ENCODE measurements at regions not wholly inside any gene's neighbourhood (a gene's known extent, or its start where the extent isn't known, plus 50 kb on each side); places are given as distances from the start of the nearest gene placed in this dataset.
A peak's percentile ranks its signal among the peaks of the same experiment; 100 is the strongest.

- Mint-ChIP-seq H3K27me3 (peaks cover 34% of the 10 kb centered on the region), H3K9me3 (peaks cover 6% of the 10 kb centered on the region), H3K4me1 (no peaks in the 10 kb centered on the region), H3K4me3 (no peak overlapping the region), H3K27ac (ENCODE audit: low read depth) (no peak overlapping the region), H3K36me3 (ENCODE audit: insufficient read depth) (no peaks in the 10 kb centered on the region)
- DNase-seq (ENCODE audit: low spot score in 2 of 2) (no peak), ATAC-seq (replicated peaks; ENCODE audit: extremely low read depth, poor library complexity, severe bottlenecking) (no peak)
Measured at GRCh38 chr9:135002802-135003201, 84.7 kb upstream of the OLFM1 start.

GRCh38 chr9:135004772-135005171 lies 82.7 kb upstream of the OLFM1 start:
- no peak for ATAC-seq (replicated peaks; ENCODE audit: extremely low read depth, poor library complexity, severe bottlenecking)
- Mint-ChIP-seq H3K36me3 (ENCODE audit: insufficient read depth) (no peaks in the 10 kb centered on the region), H3K9me3 (no peaks in the 10 kb centered on the region), H3K4me3 (no peak overlapping the region), H3K27me3 (peaks cover 24% of the 10 kb centered on the region), H3K27ac (ENCODE audit: low read depth) (no peak overlapping the region), H3K4me1 (no peaks in the 10 kb centered on the region)
- no peak for DNase-seq (ENCODE audit: low spot score in 2 of 2)

DNA sequence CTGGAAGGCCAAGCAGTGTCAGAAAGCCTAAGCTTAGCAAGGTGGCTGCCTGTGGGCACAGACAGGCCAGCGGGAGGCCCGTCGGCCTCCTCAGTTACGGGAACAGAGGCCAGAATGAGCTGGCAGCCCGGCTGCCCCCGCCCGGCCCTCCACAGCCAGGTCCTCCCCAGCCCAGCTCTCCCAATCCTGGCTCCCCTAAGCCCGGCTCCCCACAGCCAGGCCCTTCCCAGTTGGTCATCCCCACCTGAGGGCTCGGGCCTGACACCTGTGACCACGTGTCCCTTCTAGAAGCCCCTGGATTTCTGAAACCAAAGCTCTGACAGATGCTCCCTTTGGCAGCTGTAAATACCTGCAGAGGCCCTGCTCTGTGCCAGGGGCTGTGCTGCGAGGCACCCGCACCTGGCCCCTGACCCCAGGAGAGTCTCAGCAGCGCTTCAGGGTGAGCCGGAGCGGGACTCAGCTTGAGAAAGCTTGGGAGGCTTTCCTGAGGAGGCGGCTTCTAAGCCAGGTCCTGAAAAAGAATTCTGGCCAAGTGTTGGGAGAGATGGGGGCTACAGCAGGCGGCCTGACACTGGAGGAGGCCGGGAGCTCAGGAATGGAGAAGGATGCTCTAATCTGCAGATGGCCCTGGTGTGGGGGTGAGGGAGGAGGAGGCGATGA lies 80.4 kb upstream of the OLFM1 start:
- DNase-seq (ENCODE audit: low spot score in 2 of 2): no peak
- no peak overlapping the region for H3K4me3 Mint-ChIP-seq
- no peaks in the 10 kb centered on the region for H3K9me3 Mint-ChIP-seq
- H3K27ac Mint-ChIP-seq (ENCODE audit: low read depth): no peak overlapping the region
- H3K36me3 Mint-ChIP-seq (ENCODE audit: insufficient read depth): no peaks in the 10 kb centered on the region
- H3K4me1 Mint-ChIP-seq: no peaks in the 10 kb centered on the region
- H3K27me3 Mint-ChIP-seq: peaks cover 18% of the 10 kb centered on the region
- no peak for ATAC-seq (replicated peaks; ENCODE audit: extremely low read depth, poor library complexity, severe bottlenecking)

DNA sequence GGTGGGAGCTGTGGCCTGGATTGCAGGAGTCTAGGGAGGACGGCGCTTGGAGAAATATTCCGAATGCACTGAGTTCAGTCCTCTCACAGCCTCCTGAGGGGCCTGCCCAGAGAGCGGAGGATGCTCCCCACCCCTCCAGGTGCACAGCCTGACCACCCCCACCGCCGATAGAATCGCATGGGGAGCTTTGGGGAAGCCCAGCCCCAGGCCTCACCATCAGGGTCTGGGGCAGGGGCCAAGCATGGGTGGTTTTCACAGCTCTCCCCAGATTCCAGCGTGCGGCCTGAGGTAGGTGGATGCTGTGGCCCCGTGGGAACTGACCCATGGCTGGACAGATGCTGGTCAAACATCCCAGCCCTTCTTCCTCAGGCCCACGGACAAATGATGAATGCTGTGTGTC lies 79.9 kb upstream of the OLFM1 start:
- Mint-ChIP-seq H3K4me1 (no peaks in the 10 kb centered on the region), H3K4me3 (no peak overlapping the region), H3K9me3 (no peaks in the 10 kb centered on the region), H3K27ac (ENCODE audit: low read depth) (no peak overlapping the region), H3K36me3 (ENCODE audit: insufficient read depth) (no peaks in the 10 kb centered on the region), H3K27me3 (peaks cover 18% of the 10 kb centered on the region)
- DNase-seq (ENCODE audit: low spot score in 2 of 2): no peak
- ATAC-seq (replicated peaks; ENCODE audit: extremely low read depth, poor library complexity, severe bottlenecking): no peak

DNA sequence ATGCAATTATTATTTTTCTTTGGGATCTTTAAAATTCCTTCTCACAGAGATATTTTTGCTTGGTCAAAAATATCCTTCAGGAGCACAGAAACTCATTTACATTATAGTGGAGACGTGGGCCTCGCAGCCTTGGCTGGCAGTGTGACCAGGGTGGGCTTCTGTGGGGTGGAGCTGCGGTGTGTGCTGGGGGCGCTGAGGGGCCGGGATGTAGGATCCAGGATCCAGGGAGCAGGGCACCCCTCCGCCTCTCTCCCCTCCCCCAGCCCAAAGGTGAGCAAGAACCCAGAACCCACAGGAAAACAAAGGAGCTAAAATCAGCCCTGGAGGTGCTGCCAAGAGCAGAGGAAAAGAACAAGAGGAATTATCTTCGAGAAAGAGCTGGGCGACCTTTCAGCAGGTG lies 79.1 kb upstream of the OLFM1 start:
- Mint-ChIP-seq H3K27ac (ENCODE audit: low read depth) (peak overlapping the region; percentile 46), H3K4me3 (no peak overlapping the region)
- no peak for ATAC-seq (replicated peaks; ENCODE audit: extremely low read depth, poor library complexity, severe bottlenecking)

DNA sequence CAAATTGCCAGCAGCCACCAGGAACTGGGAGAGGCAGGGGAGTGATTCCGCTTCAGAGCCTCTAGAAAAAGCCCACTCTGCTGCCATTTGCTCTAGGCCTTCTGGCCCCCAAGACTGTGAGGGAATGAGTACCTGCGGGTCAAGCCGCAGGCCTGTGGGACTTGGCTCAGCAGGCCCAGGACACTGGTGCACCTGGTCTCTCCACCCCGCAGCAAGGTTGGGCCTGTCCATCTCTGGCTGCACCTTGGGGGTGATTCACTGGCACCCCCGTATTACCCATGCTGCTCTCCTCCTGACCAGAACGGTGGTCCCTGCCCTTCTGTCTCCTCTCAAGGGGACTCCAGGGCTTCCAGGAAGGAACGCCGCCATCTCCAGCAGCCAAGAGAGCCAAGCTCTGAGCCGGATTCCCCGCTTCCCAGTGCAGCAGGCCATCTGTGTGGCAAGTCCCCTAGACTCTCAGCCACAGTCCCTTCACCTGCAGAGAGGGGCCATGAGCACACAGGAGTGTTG lies 78.4 kb upstream of the OLFM1 start:
- H3K4me3 Mint-ChIP-seq: no peak overlapping the region
- no peaks in the 10 kb centered on the region for H3K9me3 Mint-ChIP-seq
- H3K36me3 Mint-ChIP-seq (ENCODE audit: insufficient read depth): no peaks in the 10 kb centered on the region
- no peak for ATAC-seq (replicated peaks; ENCODE audit: extremely low read depth, poor library complexity, severe bottlenecking)
- DNase-seq (ENCODE audit: low spot score in 2 of 2): no peak
- H3K27me3 Mint-ChIP-seq: peaks cover 20% of the 10 kb centered on the region
- no peak overlapping the region for H3K27ac Mint-ChIP-seq (ENCODE audit: low read depth)
- no peaks in the 10 kb centered on the region for H3K4me1 Mint-ChIP-seq

More for the DNA sequence above, 79.1 kb upstream of the OLFM1 start:
- no peaks in the 10 kb centered on the region for H3K9me3 Mint-ChIP-seq
- H3K4me1 Mint-ChIP-seq: no peaks in the 10 kb centered on the region
- no peak for DNase-seq (ENCODE audit: low spot score in 2 of 2)
- H3K36me3 Mint-ChIP-seq (ENCODE audit: insufficient read depth): no peaks in the 10 kb centered on the region
- peaks cover 18% of the 10 kb centered on the region for H3K27me3 Mint-ChIP-seq

DNA sequence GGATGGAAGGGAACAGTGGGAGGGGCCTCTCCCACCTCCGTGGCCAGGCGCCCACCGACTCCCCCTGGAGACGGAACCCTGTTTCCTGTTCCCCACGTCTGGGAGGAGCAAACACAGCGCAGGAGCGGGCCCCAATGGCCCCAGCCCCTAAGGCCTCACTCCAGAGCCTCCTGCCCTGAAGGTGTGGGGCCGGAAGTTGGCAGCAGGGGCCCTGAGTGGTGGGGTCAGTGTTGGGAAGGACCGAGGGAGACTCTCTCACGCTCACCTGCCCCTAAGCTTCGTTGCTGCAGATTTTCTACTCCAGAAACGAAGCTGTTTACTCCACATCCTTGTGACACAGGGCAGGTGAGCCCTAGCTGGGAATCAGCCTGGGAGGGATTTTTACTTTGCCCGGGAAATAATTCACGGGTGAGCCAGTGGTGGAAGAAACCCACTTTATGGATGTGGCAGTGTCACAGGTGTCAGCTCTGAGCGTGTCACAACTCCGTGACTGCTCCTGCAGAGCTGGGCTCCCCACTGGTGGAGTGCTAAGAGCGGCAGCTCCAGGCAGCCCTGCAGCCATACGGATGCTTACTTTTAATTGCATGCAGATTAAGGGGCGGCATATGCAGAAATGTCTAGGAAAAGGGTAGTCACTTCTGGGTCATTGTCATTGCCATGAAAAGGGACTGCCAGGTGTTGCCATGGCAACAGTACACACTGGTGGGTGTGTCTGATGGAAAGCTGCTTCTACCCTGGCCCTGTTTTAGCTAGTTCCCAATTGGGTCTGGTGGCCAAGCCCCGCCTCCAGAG lies 77.5 kb upstream of the OLFM1 start:
- no peaks in the 10 kb centered on the region for H3K9me3 Mint-ChIP-seq
- DNase-seq (ENCODE audit: low spot score in 2 of 2): no peak
- H3K4me1 Mint-ChIP-seq: no peaks in the 10 kb centered on the region
- H3K4me3 Mint-ChIP-seq: no peak overlapping the region
- H3K27me3 Mint-ChIP-seq: peaks cover 24% of the 10 kb centered on the region
- no peaks in the 10 kb centered on the region for H3K36me3 Mint-ChIP-seq (ENCODE audit: insufficient read depth)
- no peak overlapping the region for H3K27ac Mint-ChIP-seq (ENCODE audit: low read depth)
- no peak for ATAC-seq (replicated peaks; ENCODE audit: extremely low read depth, poor library complexity, severe bottlenecking)

- Mint-ChIP-seq H3K27me3 (peaks cover 29% of the 10 kb centered on the region), H3K4me1 (no peaks in the 10 kb centered on the region), H3K4me3 (no peak overlapping the region), H3K9me3 (no peaks in the 10 kb centered on the region), H3K27ac (ENCODE audit: low read depth) (no peak overlapping the region), H3K36me3 (ENCODE audit: insufficient read depth) (no peaks in the 10 kb centered on the region)
- ATAC-seq (replicated peaks; ENCODE audit: extremely low read depth, poor library complexity, severe bottlenecking): no peak
- DNase-seq (ENCODE audit: low spot score in 2 of 2): no peak
Measured at GRCh38 chr9:135010586-135010860, 76.9 kb upstream of the OLFM1 start.

DNA sequence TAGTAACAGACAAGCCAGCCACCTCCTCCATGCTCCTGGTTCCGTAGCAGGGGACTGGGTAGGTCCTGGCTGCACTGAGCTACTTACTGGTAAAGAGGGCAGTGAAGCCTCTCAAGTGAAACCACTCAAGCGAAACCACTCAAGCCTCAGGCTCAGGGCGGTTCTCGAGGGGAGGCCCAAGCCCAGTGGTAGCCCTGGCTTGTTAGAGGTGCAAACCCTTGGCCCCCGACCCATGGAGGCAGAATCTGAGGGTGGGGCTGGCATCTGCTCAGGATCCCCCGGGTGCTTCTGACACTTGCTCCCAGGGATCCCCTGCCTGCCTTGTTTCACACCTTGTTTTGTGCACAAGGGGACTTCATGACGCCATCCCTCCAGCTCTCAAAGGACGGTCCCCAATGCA lies 76.5 kb upstream of the OLFM1 start:
- no peak for DNase-seq (ENCODE audit: low spot score in 2 of 2)
- ATAC-seq (replicated peaks; ENCODE audit: extremely low read depth, poor library complexity, severe bottlenecking): no peak
- H3K9me3 Mint-ChIP-seq: no peaks in the 10 kb centered on the region
- no peak overlapping the region for H3K4me3 Mint-ChIP-seq
- H3K36me3 Mint-ChIP-seq (ENCODE audit: insufficient read depth): no peaks in the 10 kb centered on the region
- H3K4me1 Mint-ChIP-seq: no peaks in the 10 kb centered on the region
- no peak overlapping the region for H3K27ac Mint-ChIP-seq (ENCODE audit: low read depth)
- peaks cover 33% of the 10 kb centered on the region for H3K27me3 Mint-ChIP-seq

DNA sequence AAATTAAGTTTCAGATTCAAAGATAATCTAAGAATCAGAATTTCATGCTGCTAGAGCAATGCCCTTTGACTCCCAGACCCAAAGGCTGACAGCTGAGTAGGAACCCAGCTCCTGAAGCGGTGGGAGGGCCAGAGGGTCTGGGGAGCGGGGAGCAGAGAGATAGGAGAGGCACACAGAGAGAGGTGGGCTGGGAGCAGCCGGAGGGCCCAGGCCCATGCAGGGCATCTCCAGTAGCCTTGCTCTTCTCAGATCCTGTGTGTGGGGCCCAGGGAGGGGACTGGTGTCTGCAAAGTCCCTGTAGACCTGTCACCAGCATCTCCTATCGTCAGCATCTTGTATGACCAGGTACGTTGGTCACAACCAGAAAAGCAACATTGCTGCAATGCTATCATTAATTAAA lies 75.3 kb upstream of the OLFM1 start:
- H3K4me3 Mint-ChIP-seq: no peak overlapping the region
- DNase-seq (ENCODE audit: low spot score in 2 of 2) (no peak), ATAC-seq (replicated peaks; ENCODE audit: extremely low read depth, poor library complexity, severe bottlenecking) (no peak)
- no peaks in the 10 kb centered on the region for H3K9me3 Mint-ChIP-seq
- no peaks in the 10 kb centered on the region for H3K36me3 Mint-ChIP-seq (ENCODE audit: insufficient read depth)
- H3K4me1 Mint-ChIP-seq: no peaks in the 10 kb centered on the region
- peaks cover 41% of the 10 kb centered on the region for H3K27me3 Mint-ChIP-seq
- H3K27ac Mint-ChIP-seq (ENCODE audit: low read depth): no peak overlapping the region

DNA sequence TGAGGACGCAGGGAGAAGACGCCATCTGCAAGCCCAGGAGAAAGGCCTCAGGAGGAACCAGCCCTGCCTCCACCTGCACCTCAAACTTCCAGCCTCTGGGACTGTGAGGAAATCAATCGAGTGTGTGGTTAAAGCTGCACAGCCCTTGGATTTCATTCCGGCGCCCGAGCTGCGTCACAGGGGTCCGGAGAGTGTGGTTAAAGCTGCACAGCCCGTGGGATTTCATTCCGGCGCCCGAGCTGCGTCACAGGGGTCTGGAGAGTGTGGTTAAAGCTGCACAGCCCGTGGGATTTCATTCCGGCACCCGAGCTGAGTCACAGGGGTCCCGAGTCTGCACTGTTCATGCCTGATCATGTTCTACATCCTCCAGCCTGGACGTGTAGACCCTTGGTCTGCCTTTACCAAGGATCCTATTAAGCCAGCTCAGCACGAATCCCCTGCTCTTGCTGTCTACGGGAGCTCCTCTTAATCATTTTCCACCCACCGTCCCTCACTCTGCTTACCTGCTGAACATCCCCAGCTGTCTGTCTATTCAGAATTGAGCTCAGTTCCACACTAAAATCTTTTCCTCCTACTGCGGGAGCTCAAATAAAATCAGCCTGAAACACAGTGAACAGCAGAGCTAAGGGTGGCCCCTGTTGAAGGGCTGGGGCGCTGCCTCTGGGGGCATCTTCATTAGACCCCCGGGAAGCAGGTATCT lies 73.0 kb upstream of the OLFM1 start:
- ATAC-seq (replicated peaks; ENCODE audit: extremely low read depth, poor library complexity, severe bottlenecking) (no peak), DNase-seq (ENCODE audit: low spot score in 2 of 2) (no peak)
- H3K27me3 Mint-ChIP-seq: peaks cover 31% of the 10 kb centered on the region
- H3K4me1 Mint-ChIP-seq: no peaks in the 10 kb centered on the region
- H3K36me3 Mint-ChIP-seq (ENCODE audit: insufficient read depth): no peaks in the 10 kb centered on the region
- H3K9me3 Mint-ChIP-seq: no peaks in the 10 kb centered on the region
- no peak overlapping the region for H3K4me3 Mint-ChIP-seq
- no peak overlapping the region for H3K27ac Mint-ChIP-seq (ENCODE audit: low read depth)

DNA sequence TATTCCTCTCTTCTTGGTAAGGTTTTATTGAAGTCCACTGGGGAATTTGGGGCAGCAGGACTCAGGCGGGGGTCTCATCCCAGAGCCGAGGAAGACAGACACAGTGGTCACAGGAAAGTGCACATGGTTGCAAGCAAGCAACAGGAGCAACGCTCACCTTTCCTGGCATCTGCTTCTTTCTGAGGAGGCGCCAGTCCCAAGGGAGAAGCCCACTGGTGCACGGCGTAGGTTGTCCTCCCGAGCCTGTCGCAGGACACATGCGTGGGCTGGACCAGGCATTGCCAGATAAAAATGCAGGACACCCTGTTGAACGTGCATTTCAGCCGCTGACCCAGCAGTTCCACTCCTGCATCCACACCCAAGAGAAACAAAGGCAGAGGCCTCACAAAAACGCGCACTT lies 72.4 kb upstream of the OLFM1 start:
- Mint-ChIP-seq H3K9me3 (no peaks in the 10 kb centered on the region), H3K4me3 (no peak overlapping the region), H3K4me1 (no peaks in the 10 kb centered on the region), H3K27me3 (peaks cover 31% of the 10 kb centered on the region), H3K36me3 (ENCODE audit: insufficient read depth) (no peaks in the 10 kb centered on the region), H3K27ac (ENCODE audit: low read depth) (no peak overlapping the region)
- no peak for DNase-seq (ENCODE audit: low spot score in 2 of 2)
- no peak for ATAC-seq (replicated peaks; ENCODE audit: extremely low read depth, poor library complexity, severe bottlenecking)

DNA sequence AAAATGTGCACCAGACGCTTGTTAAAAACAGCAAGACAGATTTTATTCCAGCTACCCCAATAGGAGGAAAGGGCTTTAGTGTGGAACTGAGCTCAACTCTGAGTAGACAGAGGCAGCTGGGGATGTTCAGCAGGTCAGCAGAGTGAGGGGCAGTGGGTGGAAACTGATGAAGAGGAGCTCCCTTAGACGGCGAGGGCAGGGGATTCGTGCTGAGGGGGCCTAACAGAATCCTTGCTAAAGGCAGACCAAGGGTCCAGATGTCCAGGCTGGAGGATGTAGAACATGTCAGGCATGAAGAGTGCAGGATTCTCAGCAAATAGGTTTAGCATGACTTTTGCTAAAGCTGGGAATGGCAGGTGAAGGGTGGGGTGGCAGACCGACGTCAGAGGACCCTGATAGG lies 71.9 kb upstream of the OLFM1 start:
- no peaks in the 10 kb centered on the region for H3K9me3 Mint-ChIP-seq
- DNase-seq (ENCODE audit: low spot score in 2 of 2) (no peak), ATAC-seq (replicated peaks; ENCODE audit: extremely low read depth, poor library complexity, severe bottlenecking) (no peak)
- no peak overlapping the region for H3K4me3 Mint-ChIP-seq
- no peaks in the 10 kb centered on the region for H3K36me3 Mint-ChIP-seq (ENCODE audit: insufficient read depth)
- no peaks in the 10 kb centered on the region for H3K4me1 Mint-ChIP-seq
- no peak overlapping the region for H3K27ac Mint-ChIP-seq (ENCODE audit: low read depth)
- peaks cover 31% of the 10 kb centered on the region for H3K27me3 Mint-ChIP-seq

All from central memory CD8-positive, alpha-beta T cell (primary cell).